ENCODE measurements at regions not wholly inside any gene's neighbourhood (a gene's known extent, or its start where the extent isn't known, plus 50 kb on each side); places are given as distances from the start of the nearest gene placed in this dataset.
A peak's percentile ranks its signal among the peaks of the same experiment; 100 is the strongest.

- no peak overlapping the region for H2BK120ac ChIP-seq (ENCODE audit: low read depth, low read length)
- no peak overlapping the region for H3K56ac ChIP-seq (ENCODE audit: extremely low read depth, insufficient read depth, low read length)
- no peak overlapping the region for H2BK5ac ChIP-seq (ENCODE audit: low read depth, low read length, poor library complexity, severe bottlenecking)
- dilution Hi-C loops (cut with HindIII; ENCODE audit: low sequenced_read_pairs, unreplicated experiment) (no loop called here), in situ Hi-C loops (cut with MboI; ENCODE audit: low sequenced_read_pairs) (no loop called here), intact Hi-C loops (cut with micrococcal nuclease) (no loop called here)
- H3K23ac ChIP-seq (ENCODE audit: low read depth, low read length) = no peak overlapping the region
- no peak overlapping the region for H4K5ac ChIP-seq (ENCODE audit: low read depth, low read length)
- H2BK20ac ChIP-seq (ENCODE audit: low read depth, low read length) = no peak overlapping the region; the same call in 1 of the 2 replicates
- DNase-seq (no peak), ATAC-seq (ENCODE audit: low read depth) (no peak)
- peaks cover 0 to 5% of the 10 kb centered on the region in 2 experiments; a peak in 2 of 4 replicates for H3K79me1 ChIP-seq (ENCODE audit: low read depth in 1 of 2, low read length in 2 of 2)
- H3K9me1 ChIP-seq (ENCODE audit: insufficient read depth, low read length) = peaks cover 9% of the 10 kb centered on the region; the same call in 1 of the 2 replicates
- H3K27ac ChIP-seq (ENCODE audit: insufficient read depth, low read length) = no peak overlapping the region
- no peak overlapping the region for H3K4me3 ChIP-seq (ENCODE audit: insufficient read depth, low read depth, low read length)
- no peaks in the 10 kb centered on the region for H3K9me3 ChIP-seq (ENCODE audit: control insufficient read depth, insufficient read depth, low read length)
- no peak overlapping the region for H2BK15ac ChIP-seq (ENCODE audit: low read depth, low read length)
- ChIA-PET POLR2A (ENCODE audit: unreplicated experiment) (interaction anchor here (0.7 kb wide), 1 partner anchor 539 kb away, joined by 13 read pairs; no protein-coding TSS in a partner anchor), CTCF (interaction anchor here (0.6 kb wide), 1 partner anchor 172 kb away, joined by 5 read pairs; no protein-coding TSS in a partner anchor)
- TF ChIP-seq CHD1 (IDR thresholded peaks at IDR 0.05; ENCODE audit: low read depth, low read length) (no peak), FOS (IDR thresholded peaks at IDR 0.05; ENCODE audit: low read depth, low read length) (no peak), MAZ (IDR thresholded peaks at IDR 0.05; ENCODE audit: borderline replicate concordance, low read depth, low read length) (no peak), BHLHE40 (IDR thresholded peaks at IDR 0.05; ENCODE audit: low read depth, low read length) (no peak), RCOR1 (IDR thresholded peaks at IDR 0.05; ENCODE audit: insufficient replicate concordance, low read length) (no peak), MAFK (IDR thresholded peaks at IDR 0.05; ENCODE audit: low read depth, low read length) (no peak), NFE2L2 (IDR thresholded peaks at IDR 0.05; ENCODE audit: low read depth, low read length) (no peak), MXI1 (IDR thresholded peaks at IDR 0.05; ENCODE audit: borderline replicate concordance, low read depth, low read length) (no peak), USF2 (IDR thresholded peaks at IDR 0.05; ENCODE audit: low read depth, low read length) (no peak)
- TF ChIP-seq, protein P1, sequence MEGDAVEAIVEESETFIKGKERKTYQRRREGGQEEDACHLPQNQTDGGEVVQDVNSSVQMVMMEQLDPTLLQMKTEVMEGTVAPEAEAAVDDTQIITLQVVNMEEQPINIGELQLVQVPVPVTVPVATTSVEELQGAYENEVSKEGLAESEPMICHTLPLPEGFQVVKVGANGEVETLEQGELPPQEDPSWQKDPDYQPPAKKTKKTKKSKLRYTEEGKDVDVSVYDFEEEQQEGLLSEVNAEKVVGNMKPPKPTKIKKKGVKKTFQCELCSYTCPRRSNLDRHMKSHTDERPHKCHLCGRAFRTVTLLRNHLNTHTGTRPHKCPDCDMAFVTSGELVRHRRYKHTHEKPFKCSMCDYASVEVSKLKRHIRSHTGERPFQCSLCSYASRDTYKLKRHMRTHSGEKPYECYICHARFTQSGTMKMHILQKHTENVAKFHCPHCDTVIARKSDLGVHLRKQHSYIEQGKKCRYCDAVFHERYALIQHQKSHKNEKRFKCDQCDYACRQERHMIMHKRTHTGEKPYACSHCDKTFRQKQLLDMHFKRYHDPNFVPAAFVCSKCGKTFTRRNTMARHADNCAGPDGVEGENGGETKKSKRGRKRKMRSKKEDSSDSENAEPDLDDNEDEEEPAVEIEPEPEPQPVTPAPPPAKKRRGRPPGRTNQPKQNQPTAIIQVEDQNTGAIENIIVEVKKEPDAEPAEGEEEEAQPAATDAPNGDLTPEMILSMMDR (conservative IDR thresholded peaks at IDR 0.05; ENCODE audit: low read depth, low read length) = no peak
- TF ChIP-seq, protein P2, sequence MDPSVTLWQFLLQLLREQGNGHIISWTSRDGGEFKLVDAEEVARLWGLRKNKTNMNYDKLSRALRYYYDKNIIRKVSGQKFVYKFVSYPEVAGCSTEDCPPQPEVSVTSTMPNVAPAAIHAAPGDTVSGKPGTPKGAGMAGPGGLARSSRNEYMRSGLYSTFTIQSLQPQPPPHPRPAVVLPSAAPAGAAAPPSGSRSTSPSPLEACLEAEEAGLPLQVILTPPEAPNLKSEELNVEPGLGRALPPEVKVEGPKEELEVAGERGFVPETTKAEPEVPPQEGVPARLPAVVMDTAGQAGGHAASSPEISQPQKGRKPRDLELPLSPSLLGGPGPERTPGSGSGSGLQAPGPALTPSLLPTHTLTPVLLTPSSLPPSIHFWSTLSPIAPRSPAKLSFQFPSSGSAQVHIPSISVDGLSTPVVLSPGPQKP (IDR thresholded peaks at IDR 0.05; ENCODE audit: borderline replicate concordance, low read depth, low read length) = no peak
- no peaks in the 10 kb centered on the region for H3K27me3 ChIP-seq (ENCODE audit: control insufficient read depth, insufficient read depth, low read length)
- peak overlapping the region; percentile 9; the same call in 1 of the 2 replicates for H3K4ac ChIP-seq (ENCODE audit: low read depth, low read length)
- H3K4me1 ChIP-seq (ENCODE audit: control insufficient read depth, insufficient read depth, low read length) = peaks cover 12% of the 10 kb centered on the region
- WGBS, 2 experiments (ENCODE audit: extremely low coverage in 2 of 2, insufficient read length in 1 of 2) = no CpG with 5 or more reads among the region's 1 CpG
- no peak overlapping the region for H2AK5ac ChIP-seq (ENCODE audit: low read depth, low read length)
- H4K20me1 ChIP-seq (ENCODE audit: insufficient read depth, low read length) = no peaks in the 10 kb centered on the region
- H3K18ac ChIP-seq (ENCODE audit: low read depth, low read length) = no peak overlapping the region
- no peak overlapping the region for H3K14ac ChIP-seq (replicated peaks; ENCODE audit: low read depth, low read length)
- H2AFZ ChIP-seq (replicated peaks; ENCODE audit: low read length, poor library complexity) = no peak overlapping the region
- no peak overlapping the region for H4K8ac ChIP-seq (ENCODE audit: low read depth in 2 of 2, low read length in 2 of 2)
- no peak overlapping the region for H3K9ac ChIP-seq (ENCODE audit: low read depth, low read length)
- BruUV-seq (replicated peaks) = no TSS peak
- H3K36me3 ChIP-seq (ENCODE audit: control insufficient read depth, insufficient read depth, low read length) = no peaks in the 10 kb centered on the region
- H2AK9ac ChIP-seq (replicated peaks; ENCODE audit: low read depth, low read length, poor library complexity) = no peak overlapping the region
- no peak overlapping the region for H3K4me2 ChIP-seq (ENCODE audit: low read depth, low read length)
- no peak overlapping the region for H4K91ac ChIP-seq (ENCODE audit: insufficient read depth, low read depth, low read length)
Observed at GRCh38 chr12:75728826-75729225, 217.4 kb upstream of the KRR1 start.
